NCI-H1417 treated with DMSO at 0.1 percent for 48 hours (cell line): ENCODE measurements at regions not wholly inside any gene's neighbourhood (a gene's known extent, or its start where the extent isn't known, plus 50 kb on each side); places are given as distances from the start of the nearest gene placed in this dataset.
"Not testable (repeated sequence)": the region's sequence is repeated elsewhere in the genome, so short reads cannot be mapped to it uniquely, and the experiment has no call there.

Source experiments
- DNase-seq: peaks from one replicate; lab custom pipeline; 2025; lab: John Stamatoyannopoulos, UW

- DNase-seq, result not testable (repeated sequence)
Measured at GRCh38 chr7:149995369-149996026, 121.7 kb downstream of the ATP6V0E2 start.

- DNase-seq, result not testable (repeated sequence)
Measured at GRCh38 chr7:150000780-150001599, 127.2 kb downstream of the ATP6V0E2 start.

DNA sequence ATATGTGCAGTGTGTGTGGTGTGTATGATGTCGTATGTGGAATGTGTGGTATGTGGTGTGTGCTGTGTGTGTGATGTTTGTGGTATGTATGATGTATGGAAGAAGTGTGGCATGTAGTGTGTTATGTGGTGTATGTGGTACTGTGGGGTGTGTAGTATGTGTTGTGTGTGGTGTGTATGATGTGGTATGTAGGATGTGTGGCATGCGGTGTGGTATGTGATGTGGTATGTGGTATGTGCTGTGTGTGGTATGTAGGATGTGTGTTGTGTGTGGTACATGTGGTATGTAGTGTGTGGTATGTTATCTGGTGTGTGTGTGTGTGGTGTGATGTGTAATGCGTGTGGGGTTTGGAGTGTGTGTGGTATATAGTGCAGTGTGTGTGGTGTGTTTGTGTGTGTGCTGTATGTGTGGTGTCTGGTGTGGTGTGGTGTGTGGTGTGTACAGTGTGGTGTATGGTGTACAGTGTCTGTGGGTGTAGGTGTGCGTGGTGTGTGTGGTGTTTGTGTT is 129.6 kb downstream of the ATP6V0E2 start:
- DNase-seq, result no peak

GRCh38 chr7:150003973-150004372 is 130.2 kb downstream of the ATP6V0E2 start:
- DNase-seq, result not testable (repeated sequence)

DNA sequence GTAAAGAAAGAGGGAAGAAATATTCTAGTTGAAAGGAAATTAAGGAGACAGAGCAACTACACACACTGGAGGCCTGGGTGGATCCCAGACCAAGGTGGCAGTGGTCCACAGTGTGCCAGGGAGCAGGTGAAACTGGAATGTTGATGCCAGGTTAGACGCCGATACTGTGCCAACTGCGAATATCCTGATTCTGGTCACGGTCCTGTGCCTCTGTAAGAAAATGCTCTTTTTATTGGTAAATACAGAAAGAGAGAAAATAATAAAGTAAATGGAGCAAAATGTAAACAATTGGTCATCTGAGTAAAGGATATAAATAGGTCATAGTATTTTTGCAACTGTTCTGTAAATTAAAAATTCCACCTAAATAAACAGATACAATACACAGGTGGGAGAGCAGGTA is 131.1 kb downstream of the ATP6V0E2 start:
- DNase-seq, result not testable (repeated sequence)

DNA sequence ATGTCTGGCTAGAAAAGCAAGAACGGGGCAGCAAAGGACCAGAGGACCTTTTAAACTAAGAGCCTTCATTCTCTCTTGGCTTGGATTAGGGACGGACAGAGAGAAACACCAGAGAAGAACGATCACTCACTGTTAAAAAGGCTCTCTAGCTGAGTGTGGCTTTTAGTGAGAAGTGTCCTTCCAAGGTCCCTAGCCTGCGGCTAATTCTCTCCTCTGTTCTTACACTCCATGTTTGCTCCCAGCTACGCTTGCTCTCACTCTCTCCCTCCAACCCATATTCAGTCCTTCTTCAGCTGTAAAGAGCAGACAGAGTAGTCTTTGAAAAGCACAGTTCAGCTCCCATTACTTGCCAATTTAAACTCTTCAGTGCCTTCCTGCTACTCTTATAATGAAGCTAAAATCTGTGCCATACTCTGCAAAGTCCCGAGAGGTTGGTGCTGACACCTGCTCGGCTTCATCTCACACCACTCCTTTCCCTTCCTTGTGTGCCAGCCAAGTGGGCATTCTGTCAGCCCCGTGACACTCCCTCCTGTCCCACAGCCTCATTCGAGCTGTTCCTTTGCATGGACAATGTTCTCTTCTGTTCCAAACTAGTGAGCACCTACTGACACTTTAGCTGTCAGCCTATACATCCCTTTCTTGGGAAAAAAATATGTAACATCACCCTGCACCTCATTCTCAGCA is 136.0 kb downstream of the ATP6V0E2 start:
- DNase-seq, result not testable (repeated sequence)

GRCh38 chr7:150016651-150017189 is 143.0 kb downstream of the ATP6V0E2 start:
- not testable (repeated sequence) for DNase-seq

- DNase-seq, result not testable (repeated sequence)
Measured at GRCh38 chr7:150020210-150020609, 146.4 kb downstream of the ATP6V0E2 start.

DNA sequence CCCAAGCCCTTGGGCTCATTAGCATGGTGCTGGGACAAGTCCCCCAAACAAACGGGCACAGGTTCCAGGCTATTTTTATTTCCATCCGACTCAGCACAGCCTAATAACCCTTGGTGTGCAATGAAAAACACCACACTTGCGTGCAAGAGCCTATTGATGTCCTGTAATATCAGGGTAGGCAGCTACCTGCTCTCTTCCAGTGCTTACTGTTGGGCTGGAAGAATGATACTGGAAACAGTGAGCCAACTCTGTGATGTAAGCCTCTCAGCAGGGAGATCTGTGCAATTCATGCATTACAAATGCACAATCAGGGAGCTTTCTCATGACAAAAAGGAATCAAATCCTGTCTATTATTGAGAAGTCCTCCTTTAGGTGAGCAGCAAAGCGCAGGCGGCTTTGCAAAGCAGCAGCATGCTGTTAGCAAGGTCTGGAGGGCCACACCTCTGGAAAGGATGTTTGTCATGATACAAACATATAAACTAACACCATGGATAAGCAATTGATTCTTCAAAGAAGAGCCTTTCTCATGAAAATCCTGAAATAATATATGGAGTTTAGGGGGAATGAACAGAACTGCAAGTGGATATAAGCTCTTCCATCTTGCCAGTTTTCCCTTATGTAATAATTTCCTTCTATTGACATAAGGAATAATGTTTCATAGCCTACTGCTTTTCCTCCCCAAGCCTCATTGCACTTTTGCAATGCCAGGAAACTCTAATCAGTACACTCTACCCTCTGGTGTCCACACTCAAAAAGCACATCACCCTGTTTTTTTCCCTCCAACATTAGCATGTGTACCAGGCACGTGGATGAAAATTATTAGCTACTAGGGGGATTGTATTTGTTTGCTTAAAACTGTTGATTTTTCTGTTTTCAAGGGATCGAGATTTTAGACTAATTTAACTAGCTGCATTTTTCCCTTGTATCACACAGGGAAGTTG is 151.1 kb downstream of the ATP6V0E2 start:
- DNase-seq, result not testable (repeated sequence)

DNA sequence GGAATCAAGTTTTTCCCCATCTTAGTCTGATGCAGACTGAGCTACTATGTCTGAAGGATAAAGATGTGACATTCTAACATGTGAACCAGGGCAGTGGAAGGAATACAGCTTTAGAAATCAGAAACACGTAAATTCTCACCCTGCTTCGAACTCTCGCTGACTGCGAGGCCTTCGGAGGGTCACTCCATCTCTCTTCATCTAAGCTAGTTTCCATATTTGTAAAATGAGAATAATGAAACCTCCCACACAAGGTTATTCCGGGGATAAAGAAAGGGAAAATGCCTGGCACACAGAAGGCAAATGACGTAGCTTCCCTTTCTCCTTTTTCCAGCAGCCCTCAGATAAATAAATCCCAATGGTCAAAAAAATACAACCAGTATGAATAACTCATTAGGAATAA is 152.0 kb downstream of the ATP6V0E2 start:
- not testable (repeated sequence) for DNase-seq

DNA sequence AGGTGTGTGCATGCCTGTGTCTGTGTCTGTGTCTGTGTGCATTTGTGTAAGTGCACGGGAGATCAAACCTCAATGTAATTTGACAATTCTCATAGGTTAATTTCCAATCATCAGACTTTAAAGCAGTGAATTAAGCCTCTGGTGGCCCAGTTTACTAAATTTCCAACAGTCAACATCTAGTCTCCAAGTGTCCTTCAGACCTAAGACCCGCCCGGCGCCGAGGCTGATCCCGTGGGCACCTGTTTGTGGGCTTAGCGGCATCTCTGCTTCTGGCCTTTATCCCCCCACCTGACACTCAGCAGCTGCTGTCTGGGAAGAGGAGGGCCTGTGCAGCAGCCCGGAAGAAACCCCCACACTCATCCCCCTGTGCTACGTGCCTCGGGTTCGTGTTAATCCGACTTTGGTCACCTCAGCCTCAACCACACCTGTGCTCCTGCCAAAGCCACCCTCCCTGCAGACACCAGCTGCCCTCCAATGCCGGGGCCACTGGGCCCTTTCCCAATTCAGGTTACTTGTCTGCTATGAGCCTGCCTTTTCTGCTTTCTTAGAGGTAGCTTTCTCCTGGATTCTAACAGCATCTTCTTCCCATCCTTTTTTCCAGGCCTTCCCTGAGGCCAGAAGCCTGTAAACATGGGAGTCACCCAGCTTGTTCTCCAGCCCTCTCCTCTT is 154.7 kb downstream of the ATP6V0E2 start:
- DNase-seq, result not testable (repeated sequence)

- DNase-seq, result not testable (repeated sequence)
Measured at GRCh38 chr7:150029013-150029389, 155.2 kb downstream of the ATP6V0E2 start.

DNA sequence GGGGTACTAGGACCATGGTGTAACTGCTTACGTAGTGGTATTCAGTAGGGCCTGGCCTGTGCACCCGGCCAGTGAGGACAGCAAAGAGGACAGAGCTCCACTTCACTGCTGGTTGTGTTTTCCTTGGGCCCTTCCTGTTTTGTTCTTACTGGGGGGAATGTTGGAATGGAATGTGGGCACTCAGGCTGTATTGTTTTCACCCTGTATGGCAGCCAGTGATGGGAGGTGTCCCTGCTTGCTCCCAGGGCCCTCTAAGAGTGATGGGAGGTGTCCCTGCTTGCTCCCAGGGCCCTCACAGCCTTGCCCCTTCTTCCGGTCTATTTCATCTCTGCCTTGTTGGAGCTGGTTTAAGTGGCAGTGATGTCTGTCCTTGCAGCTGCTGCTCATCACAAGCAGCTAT is 158.0 kb downstream of the ATP6V0E2 start:
- DNase-seq, result not testable (repeated sequence)

DNA sequence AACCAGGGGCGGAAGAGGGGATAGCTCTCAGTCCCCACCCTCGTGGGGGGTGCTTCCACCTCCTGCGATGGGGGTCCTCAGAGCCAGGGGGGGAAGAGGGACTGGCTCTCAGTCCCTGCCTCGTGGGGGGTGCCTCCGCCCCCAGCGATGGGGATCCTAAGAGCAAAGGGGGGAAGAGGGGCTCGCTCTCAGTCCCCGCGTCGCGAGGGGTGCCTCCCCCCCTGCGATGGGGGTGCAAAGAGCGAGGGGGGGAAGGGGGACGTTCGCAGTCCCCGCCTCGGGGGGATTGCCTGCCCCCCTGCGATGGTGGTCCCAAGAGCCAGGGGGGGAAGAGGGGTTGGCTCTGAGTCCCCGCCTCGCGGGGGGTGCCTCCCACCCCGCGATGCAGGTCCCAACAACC is 159.9 kb downstream of the ATP6V0E2 start:
- DNase-seq, result not testable (repeated sequence)

GRCh38 chr7:150035769-150036168 is 162.0 kb downstream of the ATP6V0E2 start:
- DNase-seq, result not testable (repeated sequence)

- DNase-seq, result not testable (repeated sequence)
Measured at GRCh38 chr7:150039061-150039460, 165.3 kb downstream of the ATP6V0E2 start.

DNA sequence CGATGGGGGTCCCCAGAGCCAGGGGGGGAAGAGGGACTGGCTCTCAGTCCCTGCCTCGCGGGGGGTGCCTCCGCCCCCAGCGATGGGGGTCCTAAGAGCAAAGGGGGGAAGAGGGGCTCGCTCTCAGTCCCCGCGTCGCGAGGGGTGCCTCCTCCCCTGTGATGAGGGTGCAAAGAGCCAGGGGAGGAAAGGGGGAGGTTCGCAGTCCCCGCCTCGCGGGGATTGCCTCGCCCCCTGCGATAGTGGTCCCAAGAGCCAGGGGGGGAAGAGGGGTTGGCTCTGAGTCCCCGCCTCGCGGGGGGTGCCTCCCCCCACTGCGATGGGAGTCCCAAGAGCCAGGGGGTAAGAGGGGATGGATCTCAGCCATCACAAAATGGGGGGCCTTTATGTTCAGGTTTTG is 168.5 kb downstream of the ATP6V0E2 start:
- DNase-seq, result not testable (repeated sequence)

DNA sequence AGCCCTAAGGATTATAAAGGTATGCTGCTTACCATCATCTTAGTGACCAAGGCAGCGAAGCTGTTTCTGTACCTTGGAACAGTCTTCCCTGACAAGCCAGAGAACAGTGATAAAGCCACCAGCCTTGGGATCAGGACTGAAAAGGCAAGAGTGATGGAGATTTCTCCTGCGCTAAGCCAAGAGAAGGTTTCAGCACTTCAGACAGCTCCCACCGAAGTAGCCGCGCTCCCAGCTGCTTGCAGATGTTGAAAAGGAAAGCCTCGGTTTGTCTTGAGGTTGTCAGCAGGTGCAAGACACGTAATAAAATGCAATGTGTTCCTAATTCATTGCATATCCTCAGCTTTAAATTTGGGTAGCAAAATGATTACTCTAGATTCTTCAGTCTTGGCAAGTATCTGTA is 171.0 kb downstream of the ATP6V0E2 start:
- not testable (repeated sequence) for DNase-seq

GRCh38 chr7:150045596-150045995 is 171.8 kb downstream of the ATP6V0E2 start:
- not testable (repeated sequence) for DNase-seq
